ENCODE measurements at regions not wholly inside any gene's neighbourhood (a gene's known extent, or its start where the extent isn't known, plus 50 kb on each side); places are given as distances from the start of the nearest gene placed in this dataset.

DNA sequence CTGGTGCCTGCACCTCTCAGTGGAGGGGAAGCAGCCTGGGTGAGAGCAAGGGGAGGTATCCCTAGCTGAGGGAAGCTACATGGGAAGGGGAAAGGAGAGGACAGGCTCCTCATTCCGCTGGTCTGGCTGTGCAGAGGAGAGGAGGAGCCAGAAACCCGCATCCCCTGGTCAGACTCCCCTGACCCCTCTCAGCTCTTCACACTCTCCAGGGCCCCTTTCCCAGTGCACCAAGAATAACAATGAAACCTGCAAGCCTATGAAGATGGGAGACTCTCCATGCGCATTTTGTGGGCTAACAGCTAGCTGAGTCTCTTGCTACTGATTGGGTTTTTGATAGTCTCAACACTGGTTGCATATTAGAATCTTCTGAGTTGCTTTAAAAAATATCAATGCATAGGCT lies 319.9 kb upstream of the COBL start (continued):
- TF ChIP-seq SP7 (tag by site-specific recombination; IDR thresholded peaks at IDR 0.05) (no peak), ZNF830 (tag by site-specific recombination; IDR thresholded peaks at IDR 0.05; ENCODE audit: low read depth) (no peak), ZNF175 (tag by site-specific recombination; IDR thresholded peaks at IDR 0.05) (no peak)

- ChIA-PET POLR2A (no interaction called here), CTCF (interaction anchor here (0.6 kb wide), 1 partner anchor 206 kb away, joined by 3 read pairs; no protein-coding TSS in a partner anchor)
- Histone ChIP-seq H3K4me1 (ENCODE audit: control insufficient read depth, insufficient read depth, low read length) (peaks cover 11% of the 10 kb centered on the region), H3K36me3 (ENCODE audit: control insufficient read depth in 2 of 2, insufficient read depth in 1 of 2, low read length in 2 of 2) (no peaks in the 10 kb centered on the region), H3K27ac (ENCODE audit: extremely low read depth, low read depth, low read length) (no peak overlapping the region), H3K9me3 (ENCODE audit: control insufficient read depth, insufficient read depth, low read depth, low read length) (no peaks in the 10 kb centered on the region), H3K4me3 (ENCODE audit: low read depth, low read length) (no peak overlapping the region)
- TF ChIP-seq, protein P1, sequence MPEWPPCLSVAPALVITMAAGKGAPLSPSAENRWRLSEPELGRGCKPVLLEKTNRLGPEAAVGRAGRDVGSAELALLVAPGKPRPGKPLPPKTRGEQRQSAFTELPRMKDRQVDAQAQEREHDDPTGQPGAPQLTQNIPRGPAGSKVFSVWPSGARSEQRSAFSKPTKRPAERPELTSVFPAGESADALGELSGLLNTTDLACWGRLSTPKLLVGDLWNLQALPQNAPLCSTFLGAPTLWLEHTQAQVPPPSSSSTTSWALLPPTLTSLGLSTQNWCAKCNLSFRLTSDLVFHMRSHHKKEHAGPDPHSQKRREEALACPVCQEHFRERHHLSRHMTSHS (tag by site-specific recombination; IDR thresholded peaks at IDR 0.05) = no peak
- TF ChIP-seq ZFHX2 (tag by site-specific recombination; conservative IDR thresholded peaks at IDR 0.05) (no peak), ZNF350 (tag by site-specific recombination; IDR thresholded peaks at IDR 0.05) (no peak), ZNF596 (tag by site-specific recombination; IDR thresholded peaks at IDR 0.05) (no peak), ZNF660 (tag by site-specific recombination; IDR thresholded peaks at IDR 0.05) (no peak), ZNF701 (tag by site-specific recombination; IDR thresholded peaks at IDR 0.05) (no peak), MZF1 (tag by site-specific recombination; IDR thresholded peaks at IDR 0.05; ENCODE audit: borderline replicate concordance) (no peak), RBAK (tag by site-specific recombination; IDR thresholded peaks at IDR 0.05) (no peak), GLI4 (tag by site-specific recombination; IDR thresholded peaks at IDR 0.05) (no peak), ZNF677 (tag by site-specific recombination; IDR thresholded peaks at IDR 0.05) (no peak), ZNF645 (tag by site-specific recombination; IDR thresholded peaks at IDR 0.05) (no peak), ZNF600 (tag by site-specific recombination; IDR thresholded peaks at IDR 0.05) (no peak), ZNF623 (tag by site-specific recombination; IDR thresholded peaks at IDR 0.05) (no peak), ZNF571 (tag by site-specific recombination; IDR thresholded peaks at IDR 0.05) (no peak), ZNF335 (tag by site-specific recombination; conservative IDR thresholded peaks at IDR 0.05) (no peak), ZNF184 (tag by site-specific recombination; IDR thresholded peaks at IDR 0.05) (no peak)
- TF ChIP-seq, protein P2, sequence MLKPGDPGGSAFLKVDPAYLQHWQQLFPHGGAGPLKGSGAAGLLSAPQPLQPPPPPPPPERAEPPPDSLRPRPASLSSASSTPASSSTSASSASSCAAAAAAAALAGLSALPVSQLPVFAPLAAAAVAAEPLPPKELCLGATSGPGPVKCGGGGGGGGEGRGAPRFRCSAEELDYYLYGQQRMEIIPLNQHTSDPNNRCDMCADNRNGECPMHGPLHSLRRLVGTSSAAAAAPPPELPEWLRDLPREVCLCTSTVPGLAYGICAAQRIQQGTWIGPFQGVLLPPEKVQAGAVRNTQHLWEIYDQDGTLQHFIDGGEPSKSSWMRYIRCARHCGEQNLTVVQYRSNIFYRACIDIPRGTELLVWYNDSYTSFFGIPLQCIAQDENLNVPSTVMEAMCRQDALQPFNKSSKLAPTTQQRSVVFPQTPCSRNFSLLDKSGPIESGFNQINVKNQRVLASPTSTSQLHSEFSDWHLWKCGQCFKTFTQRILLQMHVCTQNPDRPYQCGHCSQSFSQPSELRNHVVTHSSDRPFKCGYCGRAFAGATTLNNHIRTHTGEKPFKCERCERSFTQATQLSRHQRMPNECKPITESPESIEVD (tag by site-specific recombination; IDR thresholded peaks at IDR 0.05) = no peak
Observed at GRCh38 chr7:51635775-51636174, 319.2 kb upstream of the COBL start.

DNA sequence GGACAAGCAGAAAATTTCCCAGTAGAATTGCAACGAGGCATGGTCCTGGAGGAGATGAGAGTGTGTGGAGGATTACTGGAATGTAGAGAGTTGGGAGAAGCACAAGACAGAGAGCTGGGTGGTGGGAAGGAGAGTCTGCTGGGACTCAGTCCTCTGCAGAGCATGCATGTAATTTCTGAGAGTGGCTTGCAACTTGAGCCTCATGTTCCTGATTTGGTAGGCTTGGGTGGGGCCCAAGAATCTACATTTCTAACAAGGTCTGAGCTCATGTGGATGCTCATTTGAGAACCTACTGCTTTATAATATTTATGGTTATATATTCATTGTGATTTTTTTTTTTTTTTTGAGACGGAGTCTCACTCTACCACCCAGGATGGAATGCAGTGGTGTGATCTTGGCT lies 317.9 kb upstream of the COBL start:
- Histone ChIP-seq H3K4me1 (ENCODE audit: control insufficient read depth, insufficient read depth, low read length) (peaks cover 3% of the 10 kb centered on the region; the same call in 1 of the 2 replicates), H3K4me3 (ENCODE audit: low read depth, low read length) (no peak overlapping the region), H3K36me3 (ENCODE audit: control insufficient read depth in 2 of 2, insufficient read depth in 1 of 2, low read length in 2 of 2) (no peaks in the 10 kb centered on the region), H3K9me3 (ENCODE audit: control insufficient read depth, insufficient read depth, low read depth, low read length) (no peaks in the 10 kb centered on the region), H3K27ac (ENCODE audit: extremely low read depth, low read depth, low read length) (no peak overlapping the region)
- ChIA-PET CTCF (interaction anchor here (0.6 kb wide), 1 partner anchor 51 kb away, joined by 3 read pairs; no protein-coding TSS in a partner anchor), POLR2A (no interaction called here)
- no peak for TF ChIP-seq ZNF155 (tag by site-specific recombination; IDR thresholded peaks at IDR 0.05)
- TF ChIP-seq ZNF792 (tag by site-specific recombination; IDR thresholded peaks at IDR 0.05) = no peak
- no peak for TF ChIP-seq ZNF555 (tag by site-specific recombination; conservative IDR thresholded peaks at IDR 0.05)
- TF ChIP-seq ZNF830 (tag by site-specific recombination; IDR thresholded peaks at IDR 0.05; ENCODE audit: low read depth) = no peak
- no peak for TF ChIP-seq ZNF433 (tag by site-specific recombination; IDR thresholded peaks at IDR 0.05; ENCODE audit: low read depth)
- no peak for TF ChIP-seq HOXC10 (CRISPR knock-in tag; IDR thresholded peaks at IDR 0.05)
- TF ChIP-seq AEBP2 (tag by site-specific recombination; IDR thresholded peaks at IDR 0.05; ENCODE audit: borderline replicate concordance) = no peak
- no peak for TF ChIP-seq ZNF394 (tag by site-specific recombination; IDR thresholded peaks at IDR 0.05; ENCODE audit: borderline replicate concordance)
- TF ChIP-seq ZBTB21 (tag by site-specific recombination; IDR thresholded peaks at IDR 0.05) = no peak
- TF ChIP-seq ZNF501 (tag by site-specific recombination; IDR thresholded peaks at IDR 0.05) = no peak
- TF ChIP-seq HOXA7 (CRISPR knock-in tag; IDR thresholded peaks at IDR 0.05; ENCODE audit: borderline replicate concordance) = no peak
- TF ChIP-seq ZNF48 (tag by site-specific recombination; IDR thresholded peaks at IDR 0.05) = no peak
- TF ChIP-seq ZNF768 (tag by site-specific recombination; IDR thresholded peaks at IDR 0.05) = no peak
- no peak for TF ChIP-seq ZNF214 (tag by site-specific recombination; IDR thresholded peaks at IDR 0.05; ENCODE audit: borderline replicate concordance)

Data from HEK293 (cell line).